Caco-2 (cell line): ENCODE measurements at regions not wholly inside any gene's neighbourhood (a gene's known extent, or its start where the extent isn't known, plus 50 kb on each side); places are given as distances from the start of the nearest gene placed in this dataset.

Experiments used
- BruUV-seq: library from RNA; stranded (reverse); fragments of 400-500 nt; replicated peaks from 2 replicates; lab custom pipeline; 2021; lab: Mats Ljungman, UMichigan
- CTCF ChIA-PET: fragments of 300-600 bp; sonication (Branson Sonifier 250); formaldehyde crosslinking; loops from one replicate; lab custom pipeline; 2022; ENCODE audit warnings: antibody characterized with exemption; lab: Charles Lee
- POLR2A ChIA-PET: fragments of 300-600 bp; sonication (Branson Sonifier 250); formaldehyde crosslinking; loops from one replicate; lab custom pipeline; 2022; ENCODE audit warnings: antibody characterized with exemption; lab: Charles Lee
- DNase-seq, 2 experiments: peaks; one replicate each; pipeline versions ENCODE4 v3.0.0 to v3.0.0-alpha.2; 2020 to 2022
- H3K27me3 ChIP-seq: replicated peaks from 2 replicates; pipeline ENCODE4 v1.6.0; 2011; ENCODE audit warnings: low read length; ENCODE audit not compliant: control insufficient read depth, insufficient read depth
- H3K36me3 ChIP-seq: 2 replicates; pipeline ENCODE4 v1.5.1; 2011; ENCODE audit warnings: low read length; ENCODE audit not compliant: control insufficient read depth, insufficient read depth
- H3K4me1 ChIP-seq: fragments of 250-450 bp; sonication (Bioruptor Pico); 2 replicates; pipeline ENCODE4 v1.5.1; 2020; ENCODE audit warnings: mild to moderate bottlenecking
- H3K4me3 ChIP-seq: 2 replicates; pipeline ENCODE4 v1.5.1; 2011; ENCODE audit warnings: low read depth, mild to moderate bottlenecking, control low read depth, low read length
- H3K9me3 ChIP-seq: fragments of 250-450 bp; sonication (Bioruptor Pico); 2 replicates; pipeline ENCODE4 v1.5.1; 2020; ENCODE audit warnings: mild to moderate bottlenecking, moderate library complexity
- H3K27ac Mint-ChIP-seq: one replicate; pipeline ENCODE4 v1.8.0; 2022; ENCODE audit warnings: mixed read lengths; ENCODE audit not compliant: unreplicated experiment
- H3K27me3 Mint-ChIP-seq: one replicate; pipeline ENCODE4 v1.8.0; 2022; ENCODE audit warnings: mixed read lengths; ENCODE audit not compliant: insufficient read depth, unreplicated experiment
- H3K36me3 Mint-ChIP-seq: one replicate; pipeline ENCODE4 v1.8.0; 2022; ENCODE audit warnings: mild to moderate bottlenecking, mixed read lengths; ENCODE audit not compliant: insufficient read depth, unreplicated experiment
- H3K4me1 Mint-ChIP-seq: one replicate; pipeline ENCODE4 v1.8.0; 2022; ENCODE audit warnings: low read depth, mixed read lengths; ENCODE audit not compliant: unreplicated experiment
- H3K4me3 Mint-ChIP-seq: one replicate; pipeline ENCODE4 v1.8.0; 2022; ENCODE audit warnings: mild to moderate bottlenecking, moderate library complexity, mixed read lengths; ENCODE audit not compliant: unreplicated experiment
- H3K9me3 Mint-ChIP-seq: one replicate; pipeline ENCODE4 v1.8.0; 2022; ENCODE audit warnings: mixed read lengths; ENCODE audit not compliant: unreplicated experiment
- CTCF ChIP-seq, 2 experiments: fragments of 200-600 bp in 1 of 2; IDR thresholded peaks; 1 replicate in 1 of 2; 2 replicates in 1 of 2; pipeline versions ENCODE4 v1.5.1 to v1.8.0; 2011 to 2022; ENCODE audit warnings: antibody characterized with exemption in 1 of 2, control low read depth in 1 of 2, inconsistent platforms in 1 of 2, low read depth in 1 of 2, low read length in 1 of 2, mild to moderate bottlenecking in 1 of 2, moderate library complexity in 1 of 2; ENCODE audit not compliant: insufficient read depth in 1 of 2, severe bottlenecking in 1 of 2, unreplicated experiment in 1 of 2
- intact Hi-C: fragments of 100-400 bp; cut with micrococcal nuclease; formaldehyde crosslinking; loops from one replicate; pipeline ENCODE4 v1.10.0; 2022; ENCODE audit not compliant: unreplicated experiment

DNA sequence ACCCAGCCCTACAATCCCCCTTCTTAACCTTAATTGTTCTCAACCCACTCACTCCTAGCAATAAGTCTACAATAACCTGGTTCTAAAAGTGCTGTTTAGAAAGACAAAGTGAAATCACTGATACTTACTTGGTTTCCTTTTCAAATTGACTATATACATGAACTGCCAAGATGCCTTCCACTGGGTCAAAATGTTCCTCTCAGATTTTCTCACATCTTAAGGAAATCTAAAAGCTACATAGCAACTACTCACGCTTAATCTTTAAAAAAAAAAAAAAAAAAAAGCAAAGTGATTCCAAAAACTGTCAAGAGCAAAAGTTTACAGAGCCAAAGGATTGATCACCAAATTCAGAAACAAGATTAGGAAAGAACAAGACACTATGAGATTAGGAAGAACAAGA is 68.7 kb upstream of the MAP4 start:
- Mint-ChIP-seq H3K9me3 (no peaks in the 10 kb centered on the region), H3K27ac (peak overlapping the region; percentile 42), H3K4me3 (no peak overlapping the region), H3K36me3 (peaks cover 52% of the 10 kb centered on the region), H3K4me1 (peaks cover 12% of the 10 kb centered on the region), H3K27me3 (no peaks in the 10 kb centered on the region)
- Histone ChIP-seq H3K4me1 (peaks cover 20% of the 10 kb centered on the region), H3K27me3 (no peaks in the 10 kb centered on the region), H3K4me3 (no peak overlapping the region), H3K9me3 (no peaks in the 10 kb centered on the region), H3K36me3 (no peaks in the 10 kb centered on the region)
- ChIA-PET POLR2A (interaction anchor here (0.5 to 0.6 kb wide), 2 partner anchors 103 to 538 kb away, joined by 5 to 6 read pairs; no protein-coding TSS in a partner anchor), CTCF (no interaction called here)
- intact Hi-C loops = loop anchor here (5.0 kb wide), 2 partner anchors 48 to 67 kb away; no protein-coding TSS in a partner anchor
- DNase-seq = no peak
- no peak for TF ChIP-seq CTCF (IDR thresholded peaks at IDR 0.05; ENCODE audit: insufficient read depth in 1 of 2, low read depth in 1 of 2, low read length in 1 of 2, severe bottlenecking in 1 of 2, unreplicated experiment in 1 of 2)
- TSS peak; percentile 9 for BruUV-seq

DNA sequence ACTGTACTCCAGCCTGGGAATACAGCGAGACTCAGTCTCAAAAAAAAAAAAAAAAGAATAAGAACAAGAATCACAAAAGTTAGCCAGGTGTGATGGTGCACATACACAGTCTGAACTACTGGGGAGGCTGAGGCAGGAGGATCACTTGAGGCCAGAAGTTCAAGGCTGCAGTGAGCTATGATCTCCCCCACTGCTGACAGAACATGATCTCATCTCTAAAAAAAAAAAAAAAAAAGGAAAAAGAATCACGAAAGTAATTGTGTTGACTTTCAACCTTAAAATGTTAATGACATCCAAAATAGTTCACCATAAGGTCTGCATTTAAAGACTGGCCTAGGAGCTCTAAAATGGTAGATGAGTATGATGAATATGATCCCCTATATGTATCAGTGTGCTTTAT is 68.0 kb upstream of the MAP4 start:
- no peak for TF ChIP-seq CTCF (IDR thresholded peaks at IDR 0.05; ENCODE audit: insufficient read depth in 1 of 2, low read depth in 1 of 2, low read length in 1 of 2, severe bottlenecking in 1 of 2, unreplicated experiment in 1 of 2)
- Mint-ChIP-seq H3K9me3 (no peaks in the 10 kb centered on the region), H3K4me1 (peaks cover 12% of the 10 kb centered on the region), H3K4me3 (no peak overlapping the region), H3K36me3 (peaks cover 58% of the 10 kb centered on the region), H3K27me3 (no peaks in the 10 kb centered on the region), H3K27ac (no peak overlapping the region)
- POLR2A ChIA-PET = interaction anchor here (0.7 kb wide), 1 partner anchor 472 kb away, joined by 4 read pairs; the partner anchor contains the start of gene PFKFB4
- H3K9me3 ChIP-seq = no peaks in the 10 kb centered on the region
- no peaks in the 10 kb centered on the region for H3K36me3 ChIP-seq
- peaks cover 16% of the 10 kb centered on the region for H3K4me1 ChIP-seq
- DNase-seq = no peak
- intact Hi-C loops = no loop called here
- no peaks in the 10 kb centered on the region for H3K27me3 ChIP-seq
- CTCF ChIA-PET = interaction anchor here (0.6 kb wide), 1 partner anchor 129 kb away, joined by 12 read pairs; no protein-coding TSS in a partner anchor
- no peak overlapping the region for H3K4me3 ChIP-seq
- BruUV-seq = no TSS peak

DNA sequence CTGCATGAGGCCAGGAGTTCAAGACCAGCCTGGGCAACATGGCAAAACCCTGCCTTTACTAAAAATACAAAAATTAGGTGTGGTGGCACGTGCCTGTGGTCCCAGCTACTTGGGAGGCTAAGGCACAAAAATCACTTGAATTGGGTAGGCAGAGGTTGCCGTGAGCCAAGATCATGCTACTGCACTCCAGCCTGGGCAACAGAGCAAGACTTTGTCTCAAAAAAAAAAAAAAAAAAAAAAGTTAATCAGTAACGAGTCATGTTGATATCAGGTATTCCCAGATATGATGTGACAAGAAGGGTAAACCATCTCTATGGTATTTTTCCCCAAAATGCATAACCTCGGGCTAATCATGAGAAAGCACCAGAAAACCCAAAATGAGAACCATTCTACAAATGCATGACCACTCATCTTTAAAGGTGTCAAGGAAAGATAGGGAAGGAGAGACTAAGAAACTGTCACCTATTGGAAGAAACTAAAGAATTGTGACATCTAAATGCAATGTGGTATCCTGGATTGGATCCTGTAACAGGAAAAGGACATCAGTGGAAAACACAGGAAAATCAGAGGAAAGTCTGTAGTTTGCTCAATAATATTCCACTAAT is 66.5 kb upstream of the MAP4 start:
- Histone ChIP-seq H3K36me3 (no peaks in the 10 kb centered on the region), H3K4me1 (peaks cover 16% of the 10 kb centered on the region), H3K9me3 (no peaks in the 10 kb centered on the region), H3K27me3 (no peaks in the 10 kb centered on the region), H3K4me3 (no peak overlapping the region)
- Mint-ChIP-seq H3K27ac (no peak overlapping the region), H3K9me3 (no peaks in the 10 kb centered on the region), H3K4me3 (no peak overlapping the region), H3K4me1 (peaks cover 12% of the 10 kb centered on the region), H3K36me3 (peaks cover 56% of the 10 kb centered on the region), H3K27me3 (no peaks in the 10 kb centered on the region)
- no TSS peak for BruUV-seq
- TF ChIP-seq CTCF (IDR thresholded peaks at IDR 0.05; ENCODE audit: insufficient read depth in 1 of 2, low read depth in 1 of 2, low read length in 1 of 2, severe bottlenecking in 1 of 2, unreplicated experiment in 1 of 2) = no peak
- CTCF ChIA-PET = interaction anchor here (0.7 kb wide), 1 partner anchor 69 kb away, joined by 7 read pairs; no protein-coding TSS in a partner anchor
- intact Hi-C loops = no loop called here
- POLR2A ChIA-PET = no interaction called here
- DNase-seq = no peak
